HG02678 (cell line): ENCODE measurements at regions not wholly inside any gene's neighbourhood (a gene's known extent, or its start where the extent isn't known, plus 50 kb on each side); places are given as distances from the start of the nearest gene placed in this dataset.

Experiments
- ATAC-seq: cut with Tn5 transposase; IDR thresholded peaks from one replicate; pipeline ENCODE4 v1.9.1; 2021; ENCODE audit warnings: mild to moderate bottlenecking, moderate library complexity; ENCODE audit not compliant: unreplicated experiment

DNA sequence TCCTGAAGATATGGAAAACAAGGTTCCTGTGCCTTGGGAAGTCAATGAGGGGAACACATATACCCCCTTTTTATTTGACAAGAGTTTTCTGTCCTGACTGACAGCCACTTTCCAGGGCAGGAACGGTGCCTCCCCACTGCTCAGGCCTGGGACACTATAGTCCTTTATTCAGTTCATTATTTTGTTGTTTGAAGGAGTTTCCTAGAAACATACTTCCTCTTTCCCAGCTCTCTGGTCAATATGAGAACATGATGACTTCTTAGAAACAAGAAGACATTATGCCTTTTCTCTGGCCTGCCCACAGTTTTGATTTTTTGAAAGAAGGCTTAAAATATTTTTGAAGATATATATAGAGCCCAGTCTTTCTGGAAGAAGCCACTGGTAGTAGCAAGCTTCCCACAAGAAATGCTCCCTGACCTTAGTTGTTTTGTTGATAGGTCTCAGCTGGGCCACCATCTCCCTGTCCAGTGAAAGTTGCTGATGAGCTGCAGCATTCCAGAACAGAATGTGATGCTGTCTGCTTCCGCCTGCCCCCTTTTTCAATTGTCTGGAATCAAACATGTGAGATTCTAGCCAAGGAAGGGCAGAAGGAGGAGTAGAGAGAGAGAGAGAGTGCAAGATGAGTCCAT is 122.7 kb upstream of the ADRA1D start:
- no peak for ATAC-seq

GRCh38 chr20:4370851-4371250 is 121.8 kb upstream of the ADRA1D start:
- no peak for ATAC-seq

GRCh38 chr20:4369798-4370124 is 120.7 kb upstream of the ADRA1D start:
- no peak for ATAC-seq

DNA sequence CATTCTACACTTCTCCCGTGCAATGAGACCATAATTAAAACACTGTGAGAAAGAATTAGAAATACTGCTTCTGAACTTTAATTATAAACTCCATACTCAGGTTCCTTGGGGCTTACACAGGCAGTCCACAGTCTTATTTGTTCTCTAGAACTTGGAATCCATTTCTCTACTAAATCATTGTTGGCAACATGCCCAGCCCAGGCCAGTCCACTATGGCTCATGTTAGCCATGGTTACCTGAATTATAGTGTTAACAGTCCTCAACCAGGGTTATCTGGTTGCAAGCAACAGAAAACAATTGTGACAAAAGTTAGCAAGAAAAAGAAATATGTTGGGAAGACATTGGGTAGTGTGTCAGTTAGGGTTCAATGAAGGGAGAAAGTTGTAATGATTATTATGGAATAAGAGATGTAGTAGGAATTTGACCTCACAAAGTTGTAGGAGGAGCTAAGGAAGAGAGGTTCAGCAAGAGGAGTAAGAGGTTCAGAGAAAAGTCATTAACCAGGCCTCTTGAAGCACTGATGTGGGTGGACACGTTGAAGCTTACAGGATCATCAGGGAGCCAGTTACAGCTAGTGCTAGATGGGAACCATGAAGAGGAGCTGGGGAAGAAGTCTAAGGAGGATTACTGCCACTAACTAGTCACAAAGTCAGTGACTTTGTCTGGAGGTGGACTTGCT is 120.2 kb upstream of the ADRA1D start:
- no peak for ATAC-seq

DNA sequence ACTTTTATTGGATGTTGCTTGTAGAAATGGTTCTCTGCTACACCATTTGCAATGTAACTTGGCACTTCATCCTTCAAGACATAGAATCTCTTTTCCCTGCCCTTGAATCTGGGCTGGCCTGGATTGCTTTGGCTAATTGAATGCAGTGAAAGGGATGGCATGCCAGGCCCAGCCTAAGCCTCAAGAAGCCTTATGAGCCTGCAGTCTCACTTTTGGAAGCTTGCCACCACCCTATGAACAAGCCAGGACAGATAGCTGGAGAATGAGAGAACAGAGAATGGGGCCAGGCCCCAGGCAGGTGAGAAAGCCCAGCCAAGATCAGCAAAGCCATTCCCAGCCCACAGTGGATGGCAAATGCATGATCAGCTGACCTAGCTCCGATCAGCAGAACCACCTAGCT is 117.0 kb upstream of the ADRA1D start:
- ATAC-seq = no peak

DNA sequence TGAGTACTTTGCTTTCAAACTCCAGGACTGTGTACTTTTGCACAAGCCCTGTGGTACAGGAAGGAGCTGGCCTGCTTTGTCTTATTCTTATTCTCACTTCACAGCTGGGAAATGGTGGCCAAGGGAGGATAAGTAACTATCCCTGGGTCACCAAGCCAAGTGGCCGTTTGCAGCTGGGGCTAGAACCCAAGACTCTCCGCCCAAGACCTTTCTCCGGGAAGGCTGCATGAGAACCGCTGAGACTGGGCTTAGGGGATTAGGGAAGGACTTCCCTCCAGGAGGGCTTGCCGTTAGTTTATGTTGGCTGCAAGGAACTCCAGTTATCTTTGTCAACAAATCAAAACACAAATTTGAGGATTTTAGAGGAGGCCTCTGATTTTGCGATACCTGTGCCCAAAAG is 109.5 kb upstream of the ADRA1D start:
- ATAC-seq = no peak

DNA sequence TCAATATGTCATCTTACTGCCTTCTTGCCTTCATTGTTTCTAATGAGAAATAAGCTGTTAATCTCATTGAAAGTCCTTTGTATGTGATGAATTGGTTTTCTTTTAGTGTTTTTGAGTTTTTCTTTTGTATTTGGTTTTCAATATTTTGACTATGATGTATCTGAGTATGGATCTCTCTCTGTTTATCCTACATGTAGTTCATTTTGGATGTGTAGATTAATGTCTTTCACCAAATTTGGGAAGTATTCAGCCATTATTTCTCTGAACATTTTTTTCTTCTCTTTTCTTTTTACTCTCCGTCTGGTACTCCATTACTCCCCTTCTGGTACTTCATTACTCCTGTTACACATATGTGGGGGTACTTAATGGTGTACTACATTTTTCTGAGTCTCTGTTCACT is 103.3 kb upstream of the ADRA1D start:
- ATAC-seq = no peak

DNA sequence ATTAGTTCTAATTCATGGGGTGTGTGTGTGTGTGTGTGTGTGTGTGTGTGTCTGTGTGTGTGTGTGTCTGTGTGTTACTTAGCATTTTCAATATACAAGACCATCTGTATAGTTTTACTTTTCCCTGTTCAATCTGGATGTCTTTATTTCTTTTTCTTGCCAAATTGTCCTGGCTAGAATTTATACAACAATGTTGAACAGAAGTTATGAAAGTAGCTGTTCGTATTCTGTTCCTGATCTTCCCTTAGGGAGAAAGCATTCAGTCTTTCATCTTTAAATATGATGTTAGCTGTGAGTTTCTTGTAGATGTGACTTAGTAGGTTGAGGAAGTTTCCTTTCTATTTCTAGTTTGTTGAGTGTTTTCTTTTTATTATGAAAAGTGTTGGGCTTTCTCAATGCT is 101.0 kb upstream of the ADRA1D start:
- no peak for ATAC-seq

DNA sequence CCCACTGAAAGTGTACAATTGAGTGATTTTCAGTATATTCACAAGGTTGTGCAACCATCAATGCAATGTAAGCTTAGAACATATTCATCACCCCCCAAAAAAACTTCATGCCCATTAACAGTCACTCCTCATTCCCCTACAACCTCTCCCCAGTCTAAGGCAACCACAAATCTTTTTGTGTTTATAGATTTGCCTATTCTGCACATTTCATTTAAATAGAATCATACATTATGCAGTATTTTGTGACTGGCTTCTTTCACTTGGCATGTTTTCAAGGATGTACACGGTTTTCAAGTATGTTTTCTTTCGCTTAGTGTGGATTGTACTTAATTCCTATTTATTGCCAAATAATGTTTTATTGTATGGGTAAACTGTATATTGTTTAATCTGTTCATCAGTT is 95.6 kb upstream of the ADRA1D start:
- no peak for ATAC-seq

DNA sequence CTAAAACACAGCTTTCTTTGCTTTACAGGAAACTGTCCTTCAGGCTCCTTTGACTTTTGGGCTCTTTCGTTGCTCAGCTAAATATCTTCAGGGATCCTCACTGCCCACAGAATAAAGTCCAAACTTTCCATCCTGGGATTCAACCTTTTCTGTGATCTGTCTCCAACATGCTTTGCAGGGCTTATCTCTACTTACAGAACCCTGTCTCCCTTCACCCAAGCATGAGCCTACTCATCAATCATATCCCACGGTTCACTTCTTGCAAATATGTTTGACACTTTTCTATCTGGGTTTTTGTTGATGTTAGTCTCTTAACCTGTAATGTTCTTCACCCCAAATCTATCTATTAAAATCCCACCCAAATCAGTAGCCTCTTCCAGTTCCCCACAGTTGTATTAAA is 93.5 kb upstream of the ADRA1D start:
- ATAC-seq = no peak

DNA sequence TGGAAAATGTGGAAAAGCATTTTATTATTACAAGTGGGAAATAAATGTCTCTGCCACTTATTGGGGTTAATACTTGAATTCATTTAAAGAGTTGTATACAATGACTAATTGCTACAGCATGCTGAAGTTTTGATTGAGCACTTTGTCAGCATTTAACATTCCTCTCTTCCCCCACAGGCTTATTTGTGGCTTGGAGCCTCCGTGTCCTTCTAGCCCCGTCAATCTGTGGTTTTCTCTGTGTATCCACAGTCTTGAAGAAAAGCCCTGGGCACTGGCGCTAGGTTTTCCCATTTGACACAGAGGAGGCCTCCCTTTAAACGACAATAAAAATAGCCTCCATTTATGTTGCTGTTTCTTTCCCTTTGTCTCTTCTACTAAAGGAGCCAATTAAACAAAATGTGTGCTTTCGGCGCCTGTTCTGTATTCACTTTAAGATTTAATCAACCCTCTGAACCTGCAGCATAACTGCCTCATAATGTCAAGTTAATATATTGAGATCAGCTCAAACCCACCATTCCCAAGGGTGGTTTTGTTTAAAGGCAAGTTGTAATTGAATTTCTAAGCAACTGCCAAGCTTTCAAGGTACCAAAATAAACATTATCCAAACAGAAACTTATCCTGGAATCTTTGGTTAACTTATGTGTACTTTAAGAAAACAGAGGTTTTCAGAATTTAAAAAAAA is 92.9 kb upstream of the ADRA1D start:
- no peak for ATAC-seq

DNA sequence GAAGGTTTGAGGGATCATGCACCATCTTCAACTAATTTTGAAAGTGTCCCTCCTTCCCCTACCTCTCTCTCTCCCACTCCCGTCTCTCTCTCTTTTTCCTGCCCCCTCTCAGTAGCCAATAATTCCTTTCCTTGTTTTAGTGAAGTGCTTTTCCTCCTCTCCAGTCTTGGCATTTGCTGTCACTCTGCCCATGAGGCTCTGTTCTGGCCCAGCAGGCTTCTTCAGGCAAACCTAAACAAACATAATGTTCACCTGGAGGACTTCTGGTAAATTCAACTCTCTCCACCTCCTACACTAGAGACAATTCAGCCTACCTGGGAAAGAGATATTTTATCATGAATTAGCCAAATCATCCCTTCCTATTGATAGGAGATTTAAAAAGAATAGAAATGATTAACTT is 86.6 kb upstream of the ADRA1D start:
- no peak for ATAC-seq

- ATAC-seq = no peak
Measured at GRCh38 chr20:4332121-4332860, 83.2 kb upstream of the ADRA1D start.

- no peak for ATAC-seq
Measured at GRCh38 chr20:4330011-4330410, 80.9 kb upstream of the ADRA1D start.

- no peak for ATAC-seq
Measured at GRCh38 chr20:4329232-4329631, 80.1 kb upstream of the ADRA1D start.

DNA sequence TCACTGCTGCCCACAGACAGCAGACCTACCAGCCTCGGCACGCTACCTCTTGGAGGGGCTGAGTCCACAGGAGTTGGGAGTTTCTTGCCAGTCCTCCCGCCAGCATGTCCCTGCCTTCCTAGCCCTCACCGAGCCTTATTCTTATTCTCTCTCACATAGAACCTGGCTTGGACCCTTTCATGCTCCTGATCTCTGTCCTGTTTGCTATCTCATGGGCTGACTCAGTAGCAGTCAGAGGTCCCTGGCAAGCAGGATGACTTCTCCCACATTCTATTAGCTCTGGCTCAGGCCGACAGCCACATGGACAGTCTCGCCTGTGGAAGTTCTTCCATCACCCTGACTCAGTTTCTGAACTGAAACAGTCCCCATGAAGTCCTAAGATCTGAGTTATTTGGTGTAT is 79.5 kb upstream of the ADRA1D start:
- no peak for ATAC-seq

DNA sequence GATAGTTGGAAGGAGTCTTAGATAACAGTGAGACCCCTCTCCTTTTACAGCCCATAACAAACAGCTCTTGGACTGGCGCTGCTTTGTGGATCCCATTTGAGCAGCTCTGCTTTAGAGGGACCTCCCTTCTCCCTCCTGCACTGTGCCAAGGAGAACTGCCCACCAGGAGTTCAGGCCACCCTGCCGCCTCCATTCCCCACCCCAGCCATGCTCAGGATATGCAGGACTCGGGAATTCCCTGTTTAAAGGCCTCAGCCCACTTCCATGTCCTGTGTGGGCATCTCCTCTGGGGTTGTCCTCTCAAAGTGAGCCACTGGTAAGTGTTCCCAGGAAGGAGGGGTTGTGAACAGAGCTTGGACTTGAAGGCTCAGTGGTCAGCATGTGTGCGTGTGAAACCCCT is 78.9 kb upstream of the ADRA1D start:
- no peak for ATAC-seq

GRCh38 chr20:4326195-4327065 is 77.3 kb upstream of the ADRA1D start:
- ATAC-seq = no peak

GRCh38 chr20:4325548-4326187 is 76.6 kb upstream of the ADRA1D start:
- ATAC-seq = no peak

DNA sequence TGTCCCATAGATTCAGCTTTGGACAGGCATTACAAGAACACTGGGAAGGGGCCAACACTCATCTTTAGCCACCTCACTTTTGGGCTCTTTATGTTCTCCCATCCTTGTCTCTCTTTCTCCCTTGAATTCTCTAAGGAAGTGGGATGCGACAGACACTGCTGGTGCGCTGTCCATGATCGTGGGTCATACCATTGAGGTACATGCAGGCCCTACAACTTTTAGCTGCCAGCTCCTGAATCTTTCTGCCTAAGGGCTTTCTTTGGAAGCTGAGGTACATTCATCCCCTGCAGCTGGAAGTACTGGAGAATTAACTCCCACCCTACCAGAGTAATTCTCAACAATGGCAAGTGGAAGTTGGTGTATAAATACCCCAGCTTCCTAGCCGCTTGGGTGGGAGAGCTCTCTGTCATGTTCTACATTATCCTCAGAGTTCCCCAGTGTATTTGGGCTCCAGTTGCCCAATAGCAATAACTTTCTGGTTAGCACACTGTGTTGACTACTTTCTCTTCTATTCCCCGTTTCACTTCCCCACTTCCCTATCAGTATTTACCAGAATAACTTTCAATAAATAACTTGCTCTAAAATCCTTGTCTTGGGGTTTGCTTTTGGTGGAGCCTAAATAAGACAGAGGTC is 75.6 kb upstream of the ADRA1D start:
- ATAC-seq = no peak
